ENCODE measurements at regions not wholly inside any gene's neighbourhood (a gene's known extent, or its start where the extent isn't known, plus 50 kb on each side); places are given as distances from the start of the nearest gene placed in this dataset.

DNA sequence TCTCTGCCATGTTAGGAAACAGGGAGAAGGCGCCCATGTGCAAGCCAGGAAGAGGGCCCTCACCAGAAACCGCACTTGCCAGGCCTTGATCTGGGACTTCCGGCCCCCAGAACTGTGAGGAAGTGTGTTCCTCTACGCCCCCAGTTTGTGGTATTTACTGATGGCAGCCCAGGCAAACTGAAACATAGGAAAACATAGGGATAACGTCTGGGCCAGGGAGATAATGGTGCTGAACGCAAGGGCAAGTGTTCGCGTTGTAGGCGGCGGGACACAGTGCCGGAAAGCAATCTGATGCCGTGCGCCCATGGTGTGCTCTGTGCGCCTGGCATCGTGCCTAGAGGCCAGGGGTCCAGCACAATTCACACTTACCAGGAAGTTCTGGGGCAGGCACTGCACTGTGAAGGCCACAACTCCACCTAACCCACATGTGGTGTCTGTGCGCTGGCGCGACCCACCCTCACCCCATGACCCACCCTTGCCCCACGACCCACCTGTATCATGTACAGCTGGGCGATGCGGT lies 53.6 kb downstream of the ARL6IP4 start:
- H3K27me3 Mint-ChIP-seq: no peaks in the 10 kb centered on the region
- H3K36me3 Mint-ChIP-seq: peaks cover 4 to 16% of the 10 kb centered on the region in 2 donors
- DNase-seq (no peak), ATAC-seq (replicated peaks) (peak; percentile 41 to 58)
- H3K4me1 Mint-ChIP-seq: peaks cover 18 to 37% of the 10 kb centered on the region in 2 donors
- peak overlapping the region; percentile 44 for H3K27ac Mint-ChIP-seq
- no peaks in the 10 kb centered on the region for H3K9me3 Mint-ChIP-seq
- peak overlapping the region; percentile 62 to 63 for H3K4me3 Mint-ChIP-seq

DNA sequence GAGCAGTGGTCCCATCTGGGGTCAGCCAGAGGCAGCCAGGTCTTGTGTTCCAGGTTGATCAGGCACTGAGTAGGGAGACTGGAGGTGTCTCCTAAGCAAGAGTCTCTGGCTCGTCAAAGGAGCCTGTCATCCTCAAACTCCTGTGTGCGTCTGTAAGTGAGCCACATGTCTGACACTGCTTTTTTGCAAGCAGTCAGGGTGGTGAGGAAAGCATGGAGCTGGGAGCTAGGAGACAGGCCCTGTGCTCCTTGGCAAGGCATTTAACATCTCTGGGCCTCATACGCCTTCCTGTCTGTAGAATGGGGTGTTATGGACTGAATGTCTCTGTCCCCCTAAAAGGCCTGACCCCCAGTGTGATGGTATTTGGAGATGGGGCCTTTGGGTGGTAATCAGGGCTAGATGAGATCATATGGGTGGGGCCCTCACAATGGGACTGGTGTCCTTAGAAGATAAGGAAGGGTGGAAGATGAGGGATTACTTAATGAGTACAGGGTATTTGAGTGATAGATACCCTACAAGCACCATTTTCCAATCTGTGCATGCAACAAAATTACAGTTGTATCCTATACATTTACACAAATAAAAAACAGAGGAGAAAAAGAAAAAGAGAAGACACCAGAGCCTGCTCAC lies 53.0 kb downstream of the ARL6IP4 start:
- Mint-ChIP-seq H3K4me1 (peaks cover 18 to 36% of the 10 kb centered on the region in 2 donors), H3K9me3 (no peaks in the 10 kb centered on the region), H3K27ac (peak overlapping the region; percentile 44), H3K4me3 (peak overlapping the region; percentile 62 to 63), H3K27me3 (no peaks in the 10 kb centered on the region), H3K36me3 (peaks cover 4 to 16% of the 10 kb centered on the region in 2 donors)
- no peak for DNase-seq
- no peak for ATAC-seq (replicated peaks)

DNA sequence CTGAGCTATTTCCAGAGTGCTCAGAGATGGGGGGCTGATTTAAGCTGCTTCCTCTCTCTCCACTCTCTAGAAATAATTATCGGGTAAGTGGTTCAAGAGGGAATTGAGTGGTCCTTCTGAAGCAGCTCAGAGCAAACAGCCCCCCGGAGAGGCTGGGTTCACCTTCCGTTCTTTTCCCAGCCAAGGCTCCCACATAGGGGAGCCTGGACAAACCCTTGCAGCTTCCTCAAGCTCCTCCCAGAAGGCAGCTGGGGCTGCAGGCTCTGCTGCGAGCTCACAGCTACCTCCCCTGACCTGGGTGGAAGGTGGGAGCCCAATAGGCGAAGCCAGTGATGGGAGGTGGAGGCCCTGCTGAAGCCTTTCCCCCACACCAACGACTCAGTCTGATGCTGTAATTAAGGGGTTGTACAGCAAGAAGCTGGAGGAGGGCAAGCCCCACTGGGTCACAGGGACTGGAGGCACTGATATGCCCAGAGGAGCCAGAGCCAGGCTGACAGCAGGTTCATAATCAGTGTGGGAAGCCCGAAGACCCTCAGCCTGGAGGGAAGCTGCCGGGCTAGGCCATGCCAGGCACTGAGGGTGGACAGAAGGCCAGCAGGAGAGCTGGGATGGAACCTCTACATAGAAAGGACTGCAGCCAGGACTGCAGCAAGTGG lies 52.4 kb downstream of the ARL6IP4 start:
- no peak for ATAC-seq (replicated peaks)
- peak overlapping the region; percentile 65 for H3K27ac Mint-ChIP-seq
- H3K4me3 Mint-ChIP-seq: no peak overlapping the region

More for the DNA sequence above, 52.4 kb downstream of the ARL6IP4 start:
- no peak for DNase-seq
- H3K4me1 Mint-ChIP-seq: peaks cover 18 to 36% of the 10 kb centered on the region in 2 donors
- no peaks in the 10 kb centered on the region for H3K9me3 Mint-ChIP-seq
- H3K27me3 Mint-ChIP-seq: no peaks in the 10 kb centered on the region
- peaks cover 4 to 16% of the 10 kb centered on the region in 2 donors for H3K36me3 Mint-ChIP-seq

Measured in stimulated activated naive B cell treated with anti-CD40 and anti-IgM and Interleukin-4, amounts not matched to agents 10 μg/mL and 1 μg/mL and 100 μg/mL, for 72 hours (primary cell).